ENCODE measurements at regions not wholly inside any gene's neighbourhood (a gene's known extent, or its start where the extent isn't known, plus 50 kb on each side); places are given as distances from the start of the nearest gene placed in this dataset.

- no peak for ATAC-seq
- Mint-ChIP-seq H3K27ac (no peak overlapping the region), H3K36me3 (ENCODE audit: low read depth) (no peaks in the 10 kb centered on the region), H3K4me1 (ENCODE audit: low read depth) (no peaks in the 10 kb centered on the region), H3K9me3 (ENCODE audit: insufficient read depth) (no peaks in the 10 kb centered on the region), H3K4me3 (no peak overlapping the region), H3K27me3 (ENCODE audit: low read depth) (no peaks in the 10 kb centered on the region)
- no peak for DNase-seq
- ChIA-PET CTCF (no interaction called here), POLR2A (no interaction called here)
Measured at GRCh38 chr3:177932750-177933660, 603.2 kb upstream of the KCNMB2 start.

GRCh38 chr3:177934001-177934891 is 602.0 kb upstream of the KCNMB2 start:
- ATAC-seq (no peak), DNase-seq (no peak)
- Mint-ChIP-seq H3K36me3 (ENCODE audit: low read depth) (no peaks in the 10 kb centered on the region), H3K9me3 (ENCODE audit: insufficient read depth) (no peaks in the 10 kb centered on the region), H3K4me1 (ENCODE audit: low read depth) (no peaks in the 10 kb centered on the region), H3K27me3 (ENCODE audit: low read depth) (no peaks in the 10 kb centered on the region), H3K4me3 (no peak overlapping the region), H3K27ac (no peak overlapping the region)
- CTCF ChIA-PET: no interaction called here
- POLR2A ChIA-PET: no interaction called here

- no peak for ATAC-seq
- H3K4me1 Mint-ChIP-seq (ENCODE audit: low read depth): no peaks in the 10 kb centered on the region
- no peaks in the 10 kb centered on the region for H3K9me3 Mint-ChIP-seq (ENCODE audit: insufficient read depth)
- no peak for DNase-seq
- CTCF ChIA-PET: no interaction called here
- no peak overlapping the region for H3K4me3 Mint-ChIP-seq
- POLR2A ChIA-PET: no interaction called here
- no peak overlapping the region for H3K27ac Mint-ChIP-seq
- H3K27me3 Mint-ChIP-seq (ENCODE audit: low read depth): no peaks in the 10 kb centered on the region
- no peaks in the 10 kb centered on the region for H3K36me3 Mint-ChIP-seq (ENCODE audit: low read depth)
Measured at GRCh38 chr3:177935047-177935446, 601.2 kb upstream of the KCNMB2 start.

- ChIA-PET CTCF (no interaction called here), POLR2A (no interaction called here)
- H3K9me3 Mint-ChIP-seq (ENCODE audit: insufficient read depth): no peaks in the 10 kb centered on the region
- H3K36me3 Mint-ChIP-seq (ENCODE audit: low read depth): no peaks in the 10 kb centered on the region
- no peaks in the 10 kb centered on the region for H3K27me3 Mint-ChIP-seq (ENCODE audit: low read depth)
- ATAC-seq (no peak), DNase-seq (no peak)
- no peaks in the 10 kb centered on the region for H3K4me1 Mint-ChIP-seq (ENCODE audit: low read depth)
- no peak overlapping the region for H3K4me3 Mint-ChIP-seq
- no peak overlapping the region for H3K27ac Mint-ChIP-seq
Measured at GRCh38 chr3:177936721-177937120, 599.5 kb upstream of the KCNMB2 start.

- Mint-ChIP-seq H3K9me3 (ENCODE audit: insufficient read depth) (peaks cover 5% of the 10 kb centered on the region), H3K27me3 (ENCODE audit: low read depth) (no peaks in the 10 kb centered on the region), H3K36me3 (ENCODE audit: low read depth) (peaks cover 3% of the 10 kb centered on the region), H3K4me1 (ENCODE audit: low read depth) (peaks cover 18% of the 10 kb centered on the region), H3K4me3 (no peak overlapping the region), H3K27ac (no peak overlapping the region)
- ATAC-seq (no peak), DNase-seq (no peak)
- ChIA-PET POLR2A (no interaction called here), CTCF (no interaction called here)
Measured at GRCh38 chr3:177942911-177943310, 593.3 kb upstream of the KCNMB2 start.

- Mint-ChIP-seq H3K4me3 (no peak overlapping the region), H3K36me3 (ENCODE audit: low read depth) (peaks cover 3% of the 10 kb centered on the region), H3K4me1 (ENCODE audit: low read depth) (peaks cover 18% of the 10 kb centered on the region), H3K27me3 (ENCODE audit: low read depth) (no peaks in the 10 kb centered on the region), H3K9me3 (ENCODE audit: insufficient read depth) (peaks cover 5% of the 10 kb centered on the region), H3K27ac (peak overlapping the region; percentile 54)
- CTCF ChIA-PET: no interaction called here
- ATAC-seq (peak; percentile 44), DNase-seq (no peak)
- POLR2A ChIA-PET: no interaction called here
Measured at GRCh38 chr3:177944228-177944661, 592.0 kb upstream of the KCNMB2 start.

- DNase-seq: no peak
- Mint-ChIP-seq H3K4me3 (no peak overlapping the region), H3K36me3 (ENCODE audit: low read depth) (peaks cover 3% of the 10 kb centered on the region), H3K4me1 (ENCODE audit: low read depth) (peaks cover 18% of the 10 kb centered on the region), H3K9me3 (ENCODE audit: insufficient read depth) (peaks cover 5% of the 10 kb centered on the region), H3K27me3 (ENCODE audit: low read depth) (no peaks in the 10 kb centered on the region), H3K27ac (no peak overlapping the region)
- CTCF ChIA-PET: interaction anchor here (0.8 kb wide), 1 partner anchor 29 kb away, joined by 3 read pairs; no protein-coding TSS in a partner anchor
- POLR2A ChIA-PET: no interaction called here
- ATAC-seq: no peak
Measured at GRCh38 chr3:177946048-177946447, 590.2 kb upstream of the KCNMB2 start.

- Mint-ChIP-seq H3K4me3 (no peak overlapping the region), H3K27ac (no peak overlapping the region), H3K4me1 (ENCODE audit: low read depth) (peaks cover 18% of the 10 kb centered on the region), H3K36me3 (ENCODE audit: low read depth) (peaks cover 3% of the 10 kb centered on the region), H3K27me3 (ENCODE audit: low read depth) (no peaks in the 10 kb centered on the region), H3K9me3 (ENCODE audit: insufficient read depth) (peaks cover 5% of the 10 kb centered on the region)
- POLR2A ChIA-PET: no interaction called here
- CTCF ChIA-PET: no interaction called here
- ATAC-seq (no peak), DNase-seq (no peak)
Measured at GRCh38 chr3:177946497-177946896, 589.7 kb upstream of the KCNMB2 start.

GRCh38 chr3:177946936-177947335 is 589.3 kb upstream of the KCNMB2 start:
- ChIA-PET POLR2A (no interaction called here), CTCF (no interaction called here)
- DNase-seq (no peak), ATAC-seq (no peak)
- Mint-ChIP-seq H3K4me1 (ENCODE audit: low read depth) (peaks cover 18% of the 10 kb centered on the region), H3K27me3 (ENCODE audit: low read depth) (no peaks in the 10 kb centered on the region), H3K36me3 (ENCODE audit: low read depth) (peaks cover 3% of the 10 kb centered on the region), H3K4me3 (no peak overlapping the region), H3K9me3 (ENCODE audit: insufficient read depth) (peaks cover 5% of the 10 kb centered on the region), H3K27ac (no peak overlapping the region)

- H3K36me3 Mint-ChIP-seq (ENCODE audit: low read depth): peaks cover 3% of the 10 kb centered on the region
- H3K27me3 Mint-ChIP-seq (ENCODE audit: low read depth): no peaks in the 10 kb centered on the region
- H3K4me3 Mint-ChIP-seq: no peak overlapping the region
- peaks cover 18% of the 10 kb centered on the region for H3K4me1 Mint-ChIP-seq (ENCODE audit: low read depth)
- CTCF ChIA-PET: no interaction called here
- POLR2A ChIA-PET: no interaction called here
- H3K27ac Mint-ChIP-seq: no peak overlapping the region
- no peak for ATAC-seq
- no peak for DNase-seq
- H3K9me3 Mint-ChIP-seq (ENCODE audit: insufficient read depth): peaks cover 5% of the 10 kb centered on the region
Measured at GRCh38 chr3:177947901-177948300, 588.3 kb upstream of the KCNMB2 start.

GRCh38 chr3:177948716-177949425 is 587.4 kb upstream of the KCNMB2 start:
- ATAC-seq (no peak), DNase-seq (no peak)
- peaks cover 4% of the 10 kb centered on the region for H3K9me3 Mint-ChIP-seq (ENCODE audit: insufficient read depth)
- H3K27ac Mint-ChIP-seq: no peak overlapping the region
- H3K4me3 Mint-ChIP-seq: no peak overlapping the region
- ChIA-PET POLR2A (no interaction called here), CTCF (interaction anchor here (1.2 kb wide), 1 partner anchor 33 kb away, joined by 3 read pairs; no protein-coding TSS in a partner anchor)
- H3K36me3 Mint-ChIP-seq (ENCODE audit: low read depth): peaks cover 3% of the 10 kb centered on the region
- H3K4me1 Mint-ChIP-seq (ENCODE audit: low read depth): peaks cover 10% of the 10 kb centered on the region
- H3K27me3 Mint-ChIP-seq (ENCODE audit: low read depth): no peaks in the 10 kb centered on the region

GRCh38 chr3:177959188-177959587 is 577.0 kb upstream of the KCNMB2 start:
- H3K4me1 Mint-ChIP-seq (ENCODE audit: low read depth): no peaks in the 10 kb centered on the region
- ATAC-seq: no peak
- ChIA-PET CTCF (no interaction called here), POLR2A (interaction anchor here (0.6 kb wide), 1 partner anchor 39 kb away, joined by 3 read pairs; no protein-coding TSS in a partner anchor)
- no peaks in the 10 kb centered on the region for H3K27me3 Mint-ChIP-seq (ENCODE audit: low read depth)
- H3K27ac Mint-ChIP-seq: no peak overlapping the region
- no peak for DNase-seq
- H3K4me3 Mint-ChIP-seq: no peak overlapping the region
- H3K9me3 Mint-ChIP-seq (ENCODE audit: insufficient read depth): no peaks in the 10 kb centered on the region
- H3K36me3 Mint-ChIP-seq (ENCODE audit: low read depth): no peaks in the 10 kb centered on the region
